ENCODE measurements at regions not wholly inside any gene's neighbourhood (a gene's known extent, or its start where the extent isn't known, plus 50 kb on each side); places are given as distances from the start of the nearest gene placed in this dataset.
"Not testable (repeated sequence)": the region's sequence is repeated elsewhere in the genome, so short reads cannot be mapped to it uniquely, and the experiment has no call there.

DNA sequence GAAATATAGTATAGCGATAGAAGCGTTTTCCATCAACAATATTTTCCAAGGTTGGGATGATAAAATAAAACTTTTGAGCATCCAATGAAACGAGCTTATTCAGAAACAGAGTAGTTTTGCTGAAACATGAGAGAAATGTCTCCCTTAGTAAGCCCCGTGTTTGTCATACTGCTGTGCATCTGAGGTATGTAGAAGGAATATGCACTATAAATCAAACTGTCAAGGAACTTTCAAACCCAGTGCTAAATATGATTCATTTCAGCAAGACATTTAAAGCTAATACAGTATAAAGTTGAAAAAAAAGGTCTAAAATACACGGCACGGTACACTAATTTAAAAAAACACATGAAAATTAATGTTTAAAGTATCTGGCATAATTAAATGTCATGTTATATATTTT is 546.2 kb downstream of the SLITRK5 start:
- no peak for DNase-seq (ENCODE audit: low read depth)

DNA sequence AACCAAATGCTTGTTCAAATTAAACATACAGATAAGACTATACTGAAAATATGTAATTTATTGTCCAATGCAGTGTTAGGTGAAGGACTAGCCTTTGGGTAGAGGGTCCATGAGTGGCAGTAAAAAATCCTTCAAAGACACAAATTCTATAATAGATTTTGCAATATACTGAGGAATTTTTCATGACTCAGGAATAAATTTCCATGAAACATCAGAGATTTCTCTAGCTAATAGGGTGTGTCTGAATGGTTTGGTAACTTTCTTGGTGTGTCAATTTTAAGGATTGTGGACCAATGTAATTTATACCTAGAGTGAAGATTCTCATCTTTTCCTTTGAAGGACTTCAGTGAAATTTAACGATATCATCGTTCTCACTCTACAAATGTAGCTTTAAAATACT is 546.7 kb downstream of the SLITRK5 start:
- no peak for DNase-seq (ENCODE audit: low read depth)

DNA sequence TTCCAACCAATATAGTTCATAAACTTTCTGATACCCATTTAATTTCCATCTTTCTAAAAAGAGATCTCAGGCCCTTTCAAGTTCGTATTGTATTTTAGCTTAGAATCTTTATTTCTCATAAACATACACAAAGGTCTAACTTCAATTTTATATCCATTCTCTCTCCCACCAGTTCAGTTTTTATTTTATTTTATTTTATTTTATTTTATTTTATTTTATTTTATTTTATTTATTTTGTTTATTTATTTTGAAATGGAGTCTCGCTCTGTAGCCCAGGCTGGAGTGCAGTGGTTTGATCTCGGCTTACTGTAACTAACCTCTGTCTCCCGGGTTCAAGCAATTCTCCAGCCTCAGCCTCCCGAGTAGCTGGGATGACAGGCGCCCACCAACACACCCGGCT is 552.8 kb downstream of the SLITRK5 start:
- no peak for DNase-seq (ENCODE audit: low read depth)

DNA sequence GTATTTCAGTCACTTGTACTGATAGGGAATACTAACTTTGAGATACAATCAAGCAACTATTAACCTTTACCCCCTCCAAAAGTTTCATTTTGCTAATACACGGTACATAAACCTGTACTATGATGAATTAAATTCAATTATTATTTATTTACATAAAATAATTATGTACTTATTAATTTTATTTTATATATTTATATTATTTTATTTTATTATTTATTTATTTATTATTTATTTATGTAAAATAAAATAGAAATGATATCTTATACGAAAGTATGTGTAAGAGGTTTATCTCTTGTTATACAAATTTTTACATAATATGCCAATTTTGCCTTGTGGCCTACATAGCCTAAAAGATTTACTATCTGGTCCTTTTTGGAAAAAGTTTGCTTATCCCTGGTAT is 564.3 kb downstream of the SLITRK5 start:
- DNase-seq (ENCODE audit: low read depth) = no peak

DNA sequence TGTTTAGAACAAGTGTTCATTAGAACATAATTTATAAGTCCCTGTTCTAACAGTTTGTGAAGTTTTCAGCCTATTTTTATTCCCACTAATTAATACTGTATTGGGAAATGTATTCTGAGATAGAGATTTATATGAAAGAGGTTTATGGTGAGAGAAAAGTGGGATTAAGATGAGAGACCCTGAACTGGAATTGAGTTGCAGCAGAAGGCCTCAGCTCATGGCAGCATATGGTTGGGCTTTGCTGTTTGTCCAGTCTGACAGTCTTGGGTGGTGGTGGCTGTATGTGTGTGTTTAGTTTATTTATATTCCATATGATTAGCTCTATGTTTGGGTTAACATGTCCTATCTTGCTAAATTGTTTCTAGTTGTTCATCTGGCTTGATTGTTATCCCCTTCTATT is 575.1 kb downstream of the SLITRK5 start:
- no peak for DNase-seq (ENCODE audit: low read depth)

DNA sequence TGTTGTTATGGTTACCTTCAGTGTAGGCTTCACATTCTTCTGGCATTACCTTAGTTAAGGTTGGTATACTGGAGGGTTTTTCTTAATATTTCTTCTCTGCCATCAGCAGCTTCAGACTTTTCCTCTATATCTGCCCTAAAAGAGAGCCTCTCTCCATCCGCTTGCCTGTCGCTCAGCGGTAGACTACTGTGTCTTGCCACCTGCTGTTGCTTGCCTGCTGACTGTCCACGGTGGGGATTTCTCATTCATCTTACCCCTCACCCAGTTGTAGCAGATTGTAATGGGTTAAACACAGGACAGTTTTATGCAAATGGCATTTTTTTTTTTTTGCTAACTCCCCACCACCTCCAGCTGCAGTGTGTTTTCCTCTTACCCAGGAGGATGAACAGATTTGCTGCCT is 577.2 kb downstream of the SLITRK5 start:
- DNase-seq (ENCODE audit: low read depth) = no peak

DNA sequence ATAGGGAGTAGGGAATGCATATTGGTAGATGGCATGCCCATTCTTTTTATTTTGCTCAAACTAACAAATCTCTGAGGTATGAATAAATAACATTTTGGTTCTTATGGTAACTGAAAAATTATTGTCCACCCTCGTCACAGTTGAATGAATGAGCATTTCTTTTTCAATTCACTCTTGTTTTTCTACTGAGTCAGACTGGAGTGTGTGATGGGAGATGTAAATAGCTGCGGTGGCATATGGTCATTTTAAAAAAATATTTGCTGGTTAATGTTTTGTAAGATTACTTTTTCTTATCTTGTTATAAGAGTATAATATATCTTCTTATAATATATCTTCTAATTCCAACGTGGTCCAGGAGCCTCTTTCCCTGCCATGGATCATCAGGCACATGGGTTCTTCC is 586.5 kb downstream of the SLITRK5 start:
- DNase-seq (ENCODE audit: low read depth) = no peak

DNA sequence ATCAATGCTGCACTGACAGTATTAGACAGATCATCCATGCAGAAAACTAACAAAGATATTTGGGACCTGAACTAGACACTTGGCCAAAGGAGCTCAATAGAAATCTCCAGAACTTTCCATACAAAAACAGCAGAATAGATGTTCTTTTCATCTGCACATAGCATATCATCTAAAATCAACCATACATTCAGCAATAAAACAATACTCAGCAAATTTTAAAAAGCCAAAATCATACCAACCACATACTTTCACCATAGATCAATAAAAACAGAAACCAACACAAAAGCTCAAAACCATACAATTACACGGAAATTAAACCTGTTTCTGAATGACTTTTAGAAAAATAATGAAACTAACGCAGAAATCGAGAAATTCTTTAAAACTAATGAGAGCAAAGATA is 592.6 kb downstream of the SLITRK5 start:
- DNase-seq (ENCODE audit: low read depth) = no peak

DNA sequence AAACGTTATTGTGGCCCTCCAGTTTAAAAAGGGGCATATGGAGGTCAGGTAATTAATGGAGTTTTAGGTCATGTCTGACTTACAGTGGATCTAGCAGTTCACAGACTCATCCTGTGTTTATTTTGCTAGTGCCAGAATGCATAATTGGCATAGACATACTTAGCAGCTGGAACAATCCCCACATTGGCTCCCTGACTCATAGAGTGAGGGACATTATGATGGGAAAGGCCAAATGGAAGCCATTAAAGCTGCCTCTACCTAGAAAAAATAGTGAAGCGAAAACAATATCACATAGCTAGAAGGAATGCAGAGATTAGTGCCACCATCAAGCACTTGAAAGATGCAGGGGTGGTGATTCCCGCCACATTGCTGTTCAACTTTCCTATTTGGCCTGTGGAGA is 610.7 kb downstream of the SLITRK5 start:
- DNase-seq (ENCODE audit: low read depth) = no peak

DNA sequence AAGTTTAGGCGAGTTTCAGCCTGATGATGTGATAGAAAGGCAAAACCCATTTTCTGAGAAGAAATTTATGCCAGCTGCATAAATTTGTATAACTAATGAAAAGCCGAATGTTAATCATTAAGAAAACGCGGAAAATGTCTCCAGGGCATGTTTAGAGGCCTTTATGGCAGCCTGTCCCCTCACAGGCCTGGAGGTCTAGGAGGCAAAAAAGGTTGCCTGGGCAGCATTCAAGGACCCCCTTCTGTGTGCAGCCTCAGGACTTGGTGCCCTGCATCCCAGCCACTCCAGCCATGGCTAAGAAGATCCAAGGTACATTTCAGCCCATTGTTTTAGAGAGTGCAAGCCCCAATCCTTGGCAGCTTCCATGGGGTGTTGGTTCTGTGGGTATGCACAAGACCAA is 614.2 kb downstream of the SLITRK5 start:
- no peak for DNase-seq (ENCODE audit: low read depth)

DNA sequence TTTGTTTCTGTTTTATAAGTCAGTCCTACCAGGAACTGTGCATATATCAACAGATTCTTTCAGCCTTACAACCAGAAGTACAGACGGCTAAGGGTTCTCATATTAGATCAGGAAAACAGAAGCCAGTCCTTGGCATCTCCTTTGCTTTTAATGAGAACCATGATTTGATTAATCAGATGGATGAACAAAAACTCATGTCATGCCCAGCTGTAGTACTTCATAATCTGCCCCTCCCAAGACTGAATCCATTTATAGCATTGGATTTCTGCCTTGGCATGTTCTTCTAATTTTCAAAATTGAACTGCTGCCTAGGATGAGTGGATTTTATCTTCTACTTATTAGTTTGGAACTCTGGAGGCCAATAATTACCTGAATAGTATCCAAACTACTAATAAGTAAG is 617.2 kb downstream of the SLITRK5 start:
- no peak for DNase-seq (ENCODE audit: low read depth)

DNA sequence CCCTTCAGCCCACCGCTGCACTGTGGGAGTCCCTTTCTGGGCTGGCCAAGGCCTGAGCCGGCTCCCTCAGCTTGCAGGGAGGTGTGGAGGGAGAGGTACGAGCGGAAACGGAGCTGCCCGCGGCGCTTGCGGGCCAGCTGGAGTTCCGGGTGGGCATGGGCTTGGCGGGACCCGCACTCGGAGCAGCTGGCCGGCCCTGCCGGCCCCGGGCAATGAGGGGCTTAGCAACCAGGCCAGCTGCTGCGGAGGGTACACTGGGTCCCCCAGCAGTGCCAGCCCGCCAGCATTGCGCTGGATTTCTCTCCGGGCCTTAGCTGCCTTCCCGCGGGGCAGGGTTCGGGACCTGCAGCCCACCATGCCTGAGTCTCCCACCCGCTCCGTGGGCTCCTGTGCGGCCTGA is 620.6 kb downstream of the SLITRK5 start:
- not testable (repeated sequence) for DNase-seq (ENCODE audit: low read depth)

DNA sequence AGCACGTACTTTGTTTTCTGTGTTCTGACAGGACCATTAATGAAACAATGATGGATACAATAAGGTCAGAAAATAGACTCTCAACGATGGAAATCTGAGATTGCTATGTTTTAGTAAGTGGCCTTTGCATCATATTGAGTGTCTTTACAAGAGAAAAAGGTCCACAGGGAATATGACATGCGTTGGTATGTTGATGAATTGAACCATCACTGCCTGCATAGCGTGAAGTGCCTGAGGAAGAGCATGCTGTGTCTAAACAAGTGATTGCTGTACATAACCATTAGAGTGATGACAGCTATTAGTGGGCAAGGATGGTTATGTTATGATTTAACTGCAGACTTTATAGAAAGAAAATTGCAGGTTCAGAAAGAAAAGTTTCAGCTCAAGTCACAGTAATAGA is 623.2 kb downstream of the SLITRK5 start:
- no peak for DNase-seq (ENCODE audit: low read depth)

DNA sequence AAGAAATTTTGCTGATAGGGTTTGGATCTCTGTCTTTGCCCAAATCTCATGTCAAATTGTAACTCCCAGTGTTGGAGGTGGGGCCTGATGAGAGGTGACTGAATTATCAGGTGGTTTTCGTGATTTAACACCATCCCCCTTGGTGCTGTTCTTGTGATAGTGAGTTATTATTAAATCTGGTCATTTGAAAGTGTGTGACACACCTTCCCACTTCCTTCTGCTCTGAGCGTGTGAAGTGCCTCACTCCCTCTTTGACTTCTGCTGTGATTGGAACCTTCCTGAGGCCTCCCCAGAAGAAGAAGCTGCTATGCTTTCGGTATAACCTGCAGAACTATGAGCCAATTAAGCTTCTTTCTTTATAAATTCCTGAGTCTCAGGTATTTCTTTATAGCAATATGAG is 632.0 kb downstream of the SLITRK5 start:
- no peak for DNase-seq (ENCODE audit: low read depth)

DNA sequence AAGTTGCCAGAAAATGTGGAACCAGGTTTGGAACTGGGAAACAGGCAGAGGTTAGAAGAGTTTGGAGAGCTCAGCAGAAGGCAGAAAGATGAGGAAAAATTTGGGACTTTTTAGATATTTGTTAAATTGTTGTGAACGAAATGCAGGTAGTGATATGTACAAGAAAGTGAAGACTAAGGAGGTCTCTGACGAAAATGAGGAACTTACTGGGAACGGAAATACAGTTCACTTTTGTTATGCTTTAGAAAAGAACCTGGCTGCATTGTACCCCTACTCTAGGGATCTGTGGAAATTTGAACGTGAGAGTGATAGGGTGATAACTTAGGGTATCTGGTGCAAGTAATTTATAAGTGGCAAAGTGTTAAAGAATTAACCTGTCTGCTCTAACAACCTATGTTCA is 632.4 kb downstream of the SLITRK5 start:
- no peak for DNase-seq (ENCODE audit: low read depth)

DNA sequence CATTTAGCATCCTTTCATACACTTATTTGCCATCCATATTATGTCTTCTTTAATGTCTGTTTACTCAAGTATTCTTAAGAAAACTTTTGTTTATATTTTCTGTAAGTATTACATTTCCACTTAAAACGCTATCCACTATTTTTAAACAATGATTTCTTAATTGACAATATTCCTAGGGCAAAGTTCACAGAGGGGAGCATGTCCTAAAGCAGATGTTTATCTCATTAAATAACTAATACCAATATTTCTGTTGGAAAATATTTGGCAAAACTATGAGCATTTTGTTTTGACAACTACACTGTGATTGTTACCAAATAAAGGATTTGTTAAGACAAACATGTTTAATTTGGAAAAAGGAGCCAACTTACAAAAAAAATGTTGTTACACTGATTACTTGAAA is 643.3 kb downstream of the SLITRK5 start:
- no peak for DNase-seq (ENCODE audit: low read depth)

DNA sequence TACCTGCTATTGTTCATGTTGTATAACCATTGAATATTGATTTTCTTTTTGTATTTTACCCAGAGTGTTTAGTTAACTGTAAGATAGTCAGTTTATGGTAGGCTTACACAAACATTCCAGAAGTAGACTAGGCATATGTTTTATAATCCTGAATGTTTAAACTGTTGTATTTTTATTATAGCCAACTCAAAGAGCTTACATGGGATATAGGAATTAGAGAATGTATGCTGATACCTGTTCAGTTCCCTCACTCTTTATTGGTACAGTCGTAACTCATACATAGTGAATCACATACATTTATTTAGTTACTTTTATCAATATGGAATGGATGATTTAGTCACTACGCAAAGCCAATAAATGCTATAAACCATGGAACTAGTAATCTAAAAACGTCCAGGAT is 657.9 kb downstream of the SLITRK5 start:
- no peak for DNase-seq (ENCODE audit: low read depth)

DNA sequence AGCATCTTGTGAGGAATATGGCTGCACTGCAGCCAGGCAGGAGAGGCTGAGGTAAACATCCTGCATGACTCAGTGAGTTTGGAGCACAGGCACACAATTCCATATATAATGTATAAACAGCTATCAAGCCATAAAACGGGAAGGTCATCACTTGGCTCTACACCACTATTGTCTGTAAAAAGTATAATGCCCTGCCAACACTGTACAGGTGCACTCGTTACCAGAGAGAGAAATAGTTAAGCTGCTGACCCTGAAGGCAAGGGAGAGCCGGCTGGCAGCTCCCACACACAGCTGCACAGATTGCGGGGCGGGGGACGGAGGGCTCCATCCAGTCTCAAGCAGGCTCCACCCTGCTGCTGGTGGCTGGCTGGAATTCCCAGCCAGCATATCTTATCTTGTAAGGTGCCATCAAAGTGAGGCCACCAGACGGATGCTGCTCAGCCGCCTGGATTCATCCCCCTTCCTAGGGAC is 668.1 kb downstream of the SLITRK5 start:
- DNase-seq (ENCODE audit: low read depth) = no peak

DNA sequence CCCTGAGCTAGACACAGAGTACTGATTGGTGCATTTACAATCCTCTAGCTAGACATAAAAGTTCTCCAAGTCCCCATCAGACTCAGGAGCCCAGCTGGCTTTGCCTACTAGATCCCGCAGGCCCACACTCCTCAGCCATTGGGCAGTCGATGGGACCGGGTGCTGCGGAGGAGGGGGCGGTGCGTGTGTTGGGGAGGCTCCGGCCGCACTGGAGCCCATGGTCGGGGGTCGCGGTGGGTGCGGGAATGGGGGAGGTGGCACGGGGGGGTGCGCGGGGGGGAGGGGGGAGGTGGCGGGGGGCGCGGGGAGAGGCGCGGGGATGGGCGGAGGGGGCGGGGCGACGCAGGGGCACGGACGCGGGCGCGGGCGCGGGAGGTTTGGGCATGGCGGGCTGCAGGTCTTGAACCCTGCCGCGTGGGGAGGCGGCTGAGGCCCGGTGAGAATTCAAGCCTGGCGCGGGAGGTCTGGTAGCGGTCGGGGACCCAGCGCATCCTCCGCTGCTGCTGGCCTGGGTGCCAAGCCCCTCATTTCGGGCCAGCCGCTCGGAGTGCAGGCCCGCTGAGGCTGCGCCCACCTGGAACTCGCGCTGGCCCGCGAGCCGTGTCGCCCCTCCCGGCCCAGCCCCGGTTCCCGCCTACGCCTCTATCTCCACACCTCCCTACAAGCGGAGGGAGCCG is 674.1 kb downstream of the SLITRK5 start:
- no peak for DNase-seq (ENCODE audit: low read depth)

DNA sequence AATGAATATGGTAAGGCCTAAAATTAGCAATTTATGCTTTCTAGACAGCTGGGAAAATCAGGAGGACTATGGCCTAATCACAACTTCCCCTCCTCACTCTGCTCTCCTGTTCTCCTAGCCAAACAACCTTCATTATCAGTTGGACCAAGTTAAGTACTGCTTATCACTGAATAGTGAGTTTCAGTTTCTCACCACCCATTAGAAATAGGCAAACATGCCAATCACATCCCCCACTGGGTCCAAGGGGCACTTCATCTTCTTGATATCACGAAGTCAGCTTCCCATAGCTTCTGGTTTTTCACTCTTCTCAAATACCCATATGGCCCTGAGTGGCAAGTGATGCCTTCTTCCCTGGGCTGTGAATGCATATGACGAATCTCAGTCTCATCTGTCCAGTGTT is 689.6 kb downstream of the SLITRK5 start:
- DNase-seq (ENCODE audit: low read depth) = no peak

DNA sequence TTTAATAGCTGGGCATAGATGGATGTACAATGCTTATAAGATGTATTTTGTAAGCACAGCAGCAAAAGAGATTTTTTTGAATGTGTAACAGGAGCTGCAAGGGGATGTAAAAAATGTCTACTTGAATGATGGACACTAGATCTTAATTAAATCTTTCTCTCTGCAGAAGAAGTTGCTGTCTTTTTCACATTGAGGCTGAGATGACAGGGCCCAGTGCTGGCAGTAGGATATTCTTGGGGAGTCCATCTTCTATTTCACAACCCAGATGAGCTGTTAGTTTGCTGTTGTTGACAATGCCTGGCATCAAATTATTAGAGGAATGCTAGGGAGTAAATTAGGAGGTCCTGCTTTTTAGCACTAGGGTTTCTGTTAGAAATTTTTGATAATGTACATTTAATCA is 698.7 kb downstream of the SLITRK5 start:
- no peak for DNase-seq (ENCODE audit: low read depth)

DNA sequence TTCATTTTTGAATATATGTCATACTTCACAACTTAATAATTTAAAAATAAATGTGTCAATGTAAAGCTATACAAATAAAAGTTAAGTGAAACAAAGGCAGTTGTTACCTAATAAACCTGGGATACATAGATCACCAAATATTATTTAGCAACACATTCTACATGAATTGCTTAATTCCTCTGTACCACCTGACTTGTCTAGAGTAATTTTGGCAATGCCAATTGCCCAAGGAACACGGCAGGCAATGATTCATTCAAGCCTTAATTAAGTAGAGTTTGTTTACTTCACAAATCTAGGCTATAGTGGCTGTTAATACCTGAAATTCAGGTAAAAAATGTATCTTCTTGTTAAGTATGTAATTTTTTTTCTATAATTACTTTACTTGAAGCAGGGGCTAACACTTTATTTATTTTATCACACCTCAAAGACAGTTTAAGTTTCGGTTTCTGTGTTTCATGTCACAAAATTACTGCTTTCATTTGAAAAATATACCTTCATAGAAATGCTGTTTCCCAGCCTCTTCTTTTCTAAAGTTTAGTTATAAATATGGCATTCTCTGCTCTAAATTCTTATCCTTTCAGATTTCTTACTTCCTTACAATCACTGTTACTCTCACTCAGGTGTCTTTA is 705.7 kb downstream of the SLITRK5 start:
- no peak for DNase-seq (ENCODE audit: low read depth)

DNA sequence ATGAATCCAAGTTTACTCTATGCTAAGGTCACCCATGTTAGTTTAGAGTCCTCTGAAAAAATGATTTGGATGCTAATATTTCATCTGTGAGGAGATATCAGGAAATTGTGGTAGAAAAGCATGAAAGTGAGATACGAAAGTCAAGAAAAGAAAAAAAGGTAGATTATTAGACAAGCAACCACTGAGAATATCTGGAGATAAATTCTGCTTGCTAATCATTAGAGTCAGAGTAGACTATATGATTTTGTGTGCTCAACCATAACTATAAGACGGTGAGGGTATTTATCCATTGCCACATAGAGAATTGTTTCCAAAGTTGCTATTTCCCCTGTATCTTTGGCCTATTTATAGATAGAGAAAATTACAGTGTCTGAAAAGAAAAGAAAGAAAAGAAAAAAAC is 706.7 kb downstream of the SLITRK5 start:
- DNase-seq (ENCODE audit: low read depth) = no peak

DNA sequence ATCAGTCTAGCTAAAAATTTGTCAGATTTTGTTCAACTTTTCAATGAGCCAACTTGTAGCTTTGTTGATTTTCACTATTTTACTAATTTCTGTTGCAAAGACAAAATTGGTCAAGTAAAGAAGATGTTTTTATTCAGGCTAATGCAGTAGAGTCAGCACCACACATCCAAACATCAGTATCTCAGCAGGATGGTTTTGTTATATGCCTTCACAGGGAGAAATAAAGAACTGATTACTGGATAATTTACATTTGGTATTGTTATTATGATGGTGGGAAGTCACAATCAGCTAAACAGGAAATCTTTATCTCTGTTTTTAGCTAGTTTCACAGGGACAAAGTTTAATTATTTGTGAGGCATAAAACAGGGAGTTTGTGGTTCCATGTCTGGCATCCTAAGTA is 713.4 kb downstream of the SLITRK5 start:
- no peak for DNase-seq (ENCODE audit: low read depth)

Data from M059J (cell line).